ENCODE measurements at regions not wholly inside any gene's neighbourhood (a gene's known extent, or its start where the extent isn't known, plus 50 kb on each side); places are given as distances from the start of the nearest gene placed in this dataset.
A peak's percentile ranks its signal among the peaks of the same experiment; 100 is the strongest.
"Not testable (repeated sequence)": the region's sequence is repeated elsewhere in the genome, so short reads cannot be mapped to it uniquely, and the experiment has no call there.

DNA sequence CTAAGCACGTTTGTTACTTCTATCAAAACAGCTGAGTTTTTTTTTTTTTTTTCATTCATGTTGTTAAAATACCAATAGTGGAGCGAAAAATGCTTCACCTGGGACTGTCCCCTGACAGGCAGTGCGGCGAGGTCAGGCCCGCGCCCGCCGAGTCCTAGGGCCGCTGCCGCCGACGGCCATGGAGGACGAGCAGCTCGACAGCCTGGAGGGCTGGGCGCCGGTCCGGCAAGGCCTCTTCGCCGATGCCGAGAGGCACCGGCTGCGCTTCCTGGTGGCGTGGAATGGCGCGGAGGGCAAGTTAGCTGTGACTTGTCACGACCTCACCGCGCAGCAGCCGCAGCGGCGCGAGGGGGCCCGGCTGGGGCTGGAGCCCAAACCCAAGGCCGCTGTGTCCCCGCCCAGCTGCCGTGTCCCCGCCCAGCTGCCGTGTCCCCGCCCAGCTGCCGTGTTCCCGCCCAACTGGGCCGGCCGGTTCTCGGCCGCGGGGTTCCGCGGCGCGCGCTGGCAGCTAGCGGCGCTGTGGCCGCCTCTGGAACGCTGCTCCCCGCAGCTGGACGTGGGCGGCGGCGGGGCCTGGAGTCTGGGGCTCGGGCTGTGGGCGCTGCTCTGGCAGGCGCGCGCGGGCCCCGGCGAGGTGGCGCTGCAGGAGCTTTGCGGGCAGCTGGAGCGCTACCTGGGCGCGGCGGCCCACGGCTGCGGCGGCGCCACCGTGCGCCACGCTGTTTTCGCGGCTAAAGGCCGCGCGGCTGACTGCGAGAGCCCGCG, 56.7 kb upstream of the GOLGA8R start:
- H3K9ac ChIP-seq (replicated peaks; ENCODE audit: extremely low read depth, insufficient read depth, low read length); dilution Hi-C loops (cut with MboI; ENCODE audit: extremely low pct_ligation_motif_present, low sequenced_read_pairs); H3K4me2 ChIP-seq (ENCODE audit: insufficient read depth, low read length); DNase-seq (ENCODE audit: low read depth, low spot score); H3K9me1 ChIP-seq (replicated peaks; ENCODE audit: control insufficient read depth, extremely low read depth, insufficient read depth, low read length); H3K27me3 ChIP-seq (ENCODE audit: control insufficient read depth in 2 of 2, insufficient read depth in 2 of 2, low read length in 2 of 2); H3K9me3 ChIP-seq (replicated peaks; ENCODE audit: control insufficient read depth, insufficient read depth, low read length); H3K36me3 ChIP-seq (ENCODE audit: control insufficient read depth in 2 of 2, extremely low read depth in 1 of 2, insufficient read depth in 2 of 2, low read length in 2 of 2); H3K27ac ChIP-seq (ENCODE audit: insufficient read depth, low read depth, low read length); POLR2A ChIA-PET; H4K20me1 ChIP-seq (replicated peaks; ENCODE audit: control insufficient read depth, extremely low read depth, insufficient read depth, low read length); H3K4me1 ChIP-seq (ENCODE audit: control insufficient read depth, extremely low read depth, insufficient read depth, low read length); intact Hi-C loops (cut with micrococcal nuclease); BruUV-seq (replicated peaks); H2AFZ ChIP-seq (ENCODE audit: low read depth, low read length); CTCF ChIA-PET; H3K79me2 ChIP-seq (ENCODE audit: control insufficient read depth, insufficient read depth, low read length): not testable (repeated sequence)
- FAIRE-seq, result peak; percentile 63
- peak overlapping the region in 1 of 3 experiments; percentile 30 for H3K4me3 ChIP-seq (replicated peaks in 1 of 3; ENCODE audit: insufficient read depth in 1 of 3, low read depth in 1 of 3, low read length in 3 of 3)

DNA sequence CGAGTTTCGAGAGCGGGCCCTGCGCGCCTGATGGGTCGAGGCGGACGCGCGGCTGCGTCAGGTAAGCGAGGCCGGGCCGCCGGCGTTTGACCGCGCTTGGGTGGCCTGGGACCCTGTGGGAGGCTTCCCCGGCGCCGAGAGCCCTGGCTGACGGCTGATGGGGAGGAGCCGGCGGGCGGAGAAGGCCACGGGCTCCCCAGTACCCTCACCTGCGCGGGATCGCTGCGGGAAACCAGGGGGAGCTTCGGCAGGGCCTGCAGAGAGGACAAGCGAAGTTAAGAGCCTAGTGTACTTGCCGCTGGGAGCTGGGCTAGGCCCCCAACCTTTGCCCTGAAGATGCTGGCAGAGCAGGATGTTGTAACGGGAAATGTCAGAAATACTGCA, 57.3 kb upstream of the GOLGA8R start:
- CTCF ChIA-PET, result not testable (repeated sequence)

DNA sequence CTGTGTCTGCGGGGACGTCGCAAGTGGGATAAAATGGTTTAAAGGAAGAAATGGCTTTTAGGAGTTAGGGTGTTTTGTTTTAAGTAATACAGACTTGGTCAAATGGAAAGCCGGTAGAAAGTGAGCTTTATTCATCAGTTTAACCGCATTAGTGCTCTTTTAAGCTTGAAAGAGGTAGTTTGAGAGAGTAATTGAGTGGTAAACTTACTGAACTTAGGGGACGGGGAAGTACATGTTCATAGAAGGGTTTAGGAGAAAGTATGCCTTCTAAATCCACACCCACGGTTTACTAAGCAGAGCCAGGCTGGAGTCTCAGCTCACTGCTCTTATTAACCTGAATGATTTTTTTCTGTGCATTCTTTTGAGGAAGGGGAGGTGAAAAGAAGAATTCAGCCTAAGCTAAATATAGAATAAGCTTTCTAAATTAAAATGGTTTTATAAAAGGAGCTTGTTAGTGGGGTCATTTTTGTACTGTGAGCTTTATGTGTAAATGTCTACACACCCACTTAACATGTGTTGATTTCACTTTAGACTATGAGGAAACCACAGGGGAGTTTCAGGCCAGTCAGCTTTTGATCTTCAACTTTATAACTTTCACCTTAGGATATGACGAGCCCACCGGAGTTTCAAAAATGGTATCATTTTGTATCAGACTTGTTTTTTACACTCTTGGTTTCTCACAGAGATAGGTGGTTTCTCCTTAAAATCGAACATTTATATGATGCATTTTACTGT, 57.9 kb upstream of the GOLGA8R start:
- DNase-seq (ENCODE audit: low read depth, low spot score); H3K27ac ChIP-seq (ENCODE audit: insufficient read depth, low read depth, low read length); CTCF ChIA-PET; H3K79me2 ChIP-seq (ENCODE audit: control insufficient read depth, insufficient read depth, low read length); intact Hi-C loops (cut with micrococcal nuclease); H3K36me3 ChIP-seq (ENCODE audit: control insufficient read depth in 2 of 2, extremely low read depth in 1 of 2, insufficient read depth in 2 of 2, low read length in 2 of 2); H2AFZ ChIP-seq (ENCODE audit: low read depth, low read length); FAIRE-seq; H3K9me1 ChIP-seq (replicated peaks; ENCODE audit: control insufficient read depth, extremely low read depth, insufficient read depth, low read length); H3K4me2 ChIP-seq (ENCODE audit: insufficient read depth, low read length); H4K20me1 ChIP-seq (replicated peaks; ENCODE audit: control insufficient read depth, extremely low read depth, insufficient read depth, low read length); H3K4me3 ChIP-seq (replicated peaks in 1 of 3; ENCODE audit: insufficient read depth in 1 of 3, low read depth in 1 of 3, low read length in 3 of 3); POLR2A ChIA-PET; H3K9me3 ChIP-seq (replicated peaks; ENCODE audit: control insufficient read depth, insufficient read depth, low read length); H3K9ac ChIP-seq (replicated peaks; ENCODE audit: extremely low read depth, insufficient read depth, low read length); H3K4me1 ChIP-seq (ENCODE audit: control insufficient read depth, extremely low read depth, insufficient read depth, low read length); dilution Hi-C loops (cut with MboI; ENCODE audit: extremely low pct_ligation_motif_present, low sequenced_read_pairs); H3K27me3 ChIP-seq (ENCODE audit: control insufficient read depth in 2 of 2, insufficient read depth in 2 of 2, low read length in 2 of 2): not testable (repeated sequence)
- TSS peak; percentile 77 for BruUV-seq (replicated peaks)

More for the DNA sequence above, 57.3 kb upstream of the GOLGA8R start:
- intact Hi-C loops (cut with micrococcal nuclease); DNase-seq (ENCODE audit: low read depth, low spot score); H3K4me1 ChIP-seq (ENCODE audit: control insufficient read depth, extremely low read depth, insufficient read depth, low read length); H2AFZ ChIP-seq (ENCODE audit: low read depth, low read length); H3K9ac ChIP-seq (replicated peaks; ENCODE audit: extremely low read depth, insufficient read depth, low read length); H3K27ac ChIP-seq (ENCODE audit: insufficient read depth, low read depth, low read length); H3K27me3 ChIP-seq (ENCODE audit: control insufficient read depth in 2 of 2, insufficient read depth in 2 of 2, low read length in 2 of 2); FAIRE-seq; POLR2A ChIA-PET; H3K4me2 ChIP-seq (ENCODE audit: insufficient read depth, low read length); BruUV-seq (replicated peaks); H3K79me2 ChIP-seq (ENCODE audit: control insufficient read depth, insufficient read depth, low read length); H3K36me3 ChIP-seq (ENCODE audit: control insufficient read depth in 2 of 2, extremely low read depth in 1 of 2, insufficient read depth in 2 of 2, low read length in 2 of 2); dilution Hi-C loops (cut with MboI; ENCODE audit: extremely low pct_ligation_motif_present, low sequenced_read_pairs); H3K9me3 ChIP-seq (replicated peaks; ENCODE audit: control insufficient read depth, insufficient read depth, low read length); H3K9me1 ChIP-seq (replicated peaks; ENCODE audit: control insufficient read depth, extremely low read depth, insufficient read depth, low read length); H4K20me1 ChIP-seq (replicated peaks; ENCODE audit: control insufficient read depth, extremely low read depth, insufficient read depth, low read length): not testable (repeated sequence)
- H3K4me3 ChIP-seq (replicated peaks in 1 of 3; ENCODE audit: insufficient read depth in 1 of 3, low read depth in 1 of 3, low read length in 3 of 3), result peak overlapping the region in 1 of 3 experiments; percentile 30

DNA sequence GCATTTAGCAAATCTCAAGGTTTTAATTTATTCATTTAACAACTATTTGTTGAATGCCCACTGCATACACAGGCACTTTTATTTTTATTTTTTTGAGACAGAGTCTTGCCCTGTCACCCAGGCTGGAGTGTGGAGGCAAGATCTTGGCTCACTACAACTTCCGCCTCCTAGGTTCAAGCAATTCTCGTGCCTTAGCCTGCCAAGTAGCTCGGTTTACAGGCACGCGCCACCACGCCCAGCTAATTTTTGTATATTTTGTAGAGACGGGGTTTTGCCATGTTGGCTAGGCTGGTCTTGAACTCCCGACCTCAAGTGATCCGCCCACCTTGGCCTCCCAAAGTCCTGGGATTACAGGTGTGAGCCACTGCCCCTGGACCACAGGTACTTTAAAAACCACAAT, 67.0 kb upstream of the GOLGA8Q start:
- intact Hi-C loops (cut with micrococcal nuclease); FAIRE-seq: not testable (repeated sequence)
- BruUV-seq (replicated peaks), result TSS peak; percentile 74

More for the DNA sequence above, 67.0 kb upstream of the GOLGA8Q start:
- H4K20me1 ChIP-seq (replicated peaks; ENCODE audit: control insufficient read depth, extremely low read depth, insufficient read depth, low read length); H3K4me1 ChIP-seq (ENCODE audit: control insufficient read depth, extremely low read depth, insufficient read depth, low read length); H3K4me3 ChIP-seq (replicated peaks in 1 of 3; ENCODE audit: insufficient read depth in 1 of 3, low read depth in 1 of 3, low read length in 3 of 3); CTCF ChIA-PET; H3K9ac ChIP-seq (replicated peaks; ENCODE audit: extremely low read depth, insufficient read depth, low read length); H3K9me3 ChIP-seq (replicated peaks; ENCODE audit: control insufficient read depth, insufficient read depth, low read length); H3K36me3 ChIP-seq (ENCODE audit: control insufficient read depth in 2 of 2, extremely low read depth in 1 of 2, insufficient read depth in 2 of 2, low read length in 2 of 2); H2AFZ ChIP-seq (ENCODE audit: low read depth, low read length); H3K27me3 ChIP-seq (ENCODE audit: control insufficient read depth in 2 of 2, insufficient read depth in 2 of 2, low read length in 2 of 2); dilution Hi-C loops (cut with MboI; ENCODE audit: extremely low pct_ligation_motif_present, low sequenced_read_pairs); POLR2A ChIA-PET; H3K9me1 ChIP-seq (replicated peaks; ENCODE audit: control insufficient read depth, extremely low read depth, insufficient read depth, low read length): not testable (repeated sequence)
- peaks cover 12% of the 10 kb centered on the region for H3K79me2 ChIP-seq (ENCODE audit: control insufficient read depth, insufficient read depth, low read length)
- peak; percentile 0 for DNase-seq (ENCODE audit: low read depth, low spot score)
- peak overlapping the region; percentile 42 for H3K4me2 ChIP-seq (ENCODE audit: insufficient read depth, low read length)
- H3K27ac ChIP-seq (ENCODE audit: insufficient read depth, low read depth, low read length), result peak overlapping the region; percentile 18
